ENCODE measurements at regions not wholly inside any gene's neighbourhood (a gene's known extent, or its start where the extent isn't known, plus 50 kb on each side); places are given as distances from the start of the nearest gene placed in this dataset.

DNA sequence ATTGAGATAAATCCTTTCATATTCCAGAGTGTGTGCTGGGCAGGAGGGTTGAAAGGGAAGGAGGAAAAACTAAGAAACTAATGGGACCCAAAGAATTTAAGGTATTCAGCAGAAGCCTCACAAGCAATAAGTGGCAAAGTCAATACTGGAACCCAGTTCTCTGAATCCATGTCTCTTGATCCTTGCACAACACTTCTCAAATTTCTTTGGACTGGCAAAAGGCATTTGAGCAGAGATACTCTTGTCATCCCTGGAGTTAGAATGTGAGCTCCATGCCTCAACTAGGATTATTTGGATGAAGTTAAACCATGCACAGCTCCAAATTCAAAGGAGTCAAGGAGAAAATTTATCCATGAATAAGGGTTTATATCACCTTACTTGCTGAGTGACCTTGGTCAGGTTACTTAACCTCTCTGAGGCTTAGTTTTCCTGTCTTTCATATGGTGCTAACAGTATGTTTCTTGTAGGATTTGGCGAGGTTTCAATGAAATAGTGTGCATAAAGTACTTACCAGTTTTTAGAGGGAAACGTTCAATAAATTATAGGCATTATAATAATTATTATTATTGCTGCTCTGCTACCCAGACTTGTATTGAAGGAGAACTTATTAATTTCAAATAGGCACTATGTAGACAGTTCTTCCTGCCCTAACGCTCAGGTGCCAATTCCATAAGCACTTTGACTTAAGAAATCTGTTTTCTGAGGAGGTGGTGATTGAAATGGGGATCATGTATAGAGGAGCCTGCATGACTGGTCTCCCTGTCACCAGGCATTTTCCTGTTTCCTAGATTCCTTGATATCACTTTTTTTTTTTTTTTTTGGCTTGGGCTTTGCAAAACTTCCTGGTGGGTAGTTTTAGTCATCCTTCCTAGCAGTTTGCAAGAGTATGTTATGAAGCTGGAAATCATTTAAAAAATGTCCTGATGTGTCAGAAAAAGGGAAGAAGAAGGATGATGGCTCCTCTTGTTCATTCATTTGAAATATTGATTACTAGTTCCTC lies 125.0 kb upstream of the JUN start:
- DNase-seq (ENCODE audit: low spot score): no peak
- no peak for ATAC-seq

DNA sequence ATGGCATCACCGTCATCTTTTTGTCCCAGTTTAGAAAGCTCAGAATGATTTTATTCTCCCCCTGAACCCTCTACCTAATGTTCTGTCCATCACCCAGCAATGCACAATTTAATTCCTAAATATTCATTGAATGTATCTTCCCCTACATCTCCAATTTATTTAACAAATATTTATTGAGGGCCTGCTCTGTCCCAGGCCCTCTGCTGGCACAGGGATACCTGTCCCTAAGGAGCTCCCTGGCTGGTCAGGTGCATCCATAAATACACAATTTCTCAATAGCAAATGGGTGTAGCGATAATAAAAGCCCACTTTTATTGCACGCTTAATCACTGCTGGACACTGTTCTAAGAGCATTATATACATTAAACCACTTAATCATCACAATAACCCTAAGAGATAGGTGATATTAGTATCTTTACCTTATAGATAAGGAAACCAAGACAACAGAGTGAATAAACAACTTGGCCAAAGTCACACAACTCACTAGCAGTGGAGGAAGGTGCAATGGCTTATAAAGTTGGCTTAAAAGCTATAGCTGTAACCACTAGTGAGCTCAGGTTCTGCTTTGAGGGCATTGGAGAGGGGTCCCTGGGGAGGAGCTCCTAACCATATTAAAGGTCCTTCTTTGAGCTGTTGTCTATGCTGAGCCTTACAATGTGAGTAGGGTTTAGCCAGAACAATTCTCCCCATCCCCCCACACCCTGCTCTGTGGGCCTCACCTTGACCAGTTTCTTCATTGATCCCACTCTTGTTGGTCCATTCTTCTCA lies 126.3 kb upstream of the JUN start:
- ATAC-seq: no peak
- DNase-seq (ENCODE audit: low spot score): no peak

DNA sequence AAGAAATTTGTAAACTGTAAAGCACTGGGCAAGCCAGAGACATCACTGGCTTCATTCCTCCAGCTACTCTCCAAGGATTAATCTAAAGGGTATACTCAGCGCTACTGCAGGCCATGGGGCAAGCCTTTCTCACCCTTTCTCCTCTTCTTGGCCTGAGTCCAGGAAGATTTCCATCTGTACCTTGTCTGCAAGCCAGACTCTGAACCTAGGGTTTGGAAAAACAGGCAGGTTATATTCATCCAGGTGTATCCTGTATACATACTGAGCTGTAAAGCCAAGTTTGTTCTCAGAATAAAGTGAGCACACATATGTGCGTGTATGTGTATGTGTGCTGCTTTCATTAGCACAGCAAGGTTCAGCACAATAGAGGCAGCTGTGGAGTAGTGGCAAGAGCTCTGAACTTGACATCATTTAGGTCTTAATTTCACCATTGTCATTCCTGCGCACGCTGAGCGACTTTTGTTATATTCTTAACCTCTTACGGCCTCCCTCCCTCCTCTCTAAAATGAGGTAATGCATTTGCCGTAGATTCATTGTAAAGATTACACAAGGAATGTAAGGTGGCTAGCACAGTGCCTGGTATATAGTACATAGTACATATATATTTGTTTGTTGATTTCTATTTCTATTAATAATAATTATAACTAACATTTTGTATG lies 128.1 kb upstream of the JUN start:
- DNase-seq (ENCODE audit: low spot score): no peak
- no peak for ATAC-seq

DNA sequence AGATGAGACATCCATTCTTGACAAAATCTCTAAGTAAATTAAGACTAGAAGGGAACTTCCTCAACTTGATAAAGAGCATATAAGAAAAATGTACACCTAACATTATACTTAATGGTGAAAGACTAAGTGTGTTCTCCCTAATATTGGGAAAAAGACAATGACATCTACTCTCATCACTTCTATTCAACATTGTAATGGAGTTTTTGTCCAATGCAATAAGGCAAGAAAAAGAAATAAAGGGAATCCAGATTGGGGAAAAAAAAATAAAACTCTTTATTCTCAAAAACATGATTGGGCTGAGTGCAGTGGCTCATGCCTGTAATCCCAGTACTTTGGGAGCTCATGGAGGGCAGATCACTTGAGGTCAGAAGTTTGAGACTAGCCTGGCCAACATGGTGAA lies 131.1 kb upstream of the JUN start:
- DNase-seq (ENCODE audit: low spot score): no peak
- no peak for ATAC-seq

DNA sequence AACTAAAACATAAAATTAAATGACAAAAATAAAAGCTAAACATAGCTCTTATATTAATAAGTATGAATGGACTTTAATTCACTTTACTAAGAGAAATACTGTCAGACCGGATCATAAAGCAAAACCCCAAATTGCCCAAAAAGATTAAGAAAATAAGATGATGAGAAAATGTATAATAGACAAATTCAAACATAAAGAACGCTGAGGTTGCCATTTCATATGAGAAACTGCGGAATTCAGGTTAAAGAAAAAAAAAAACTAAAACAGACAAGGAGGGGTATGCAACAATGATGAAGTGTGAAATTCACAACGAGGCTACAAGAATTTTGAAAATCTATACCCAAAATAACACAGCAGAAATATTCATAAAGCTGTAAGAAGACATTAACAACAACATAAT lies 133.6 kb upstream of the JUN start:
- DNase-seq (ENCODE audit: low spot score): no peak
- ATAC-seq: no peak

DNA sequence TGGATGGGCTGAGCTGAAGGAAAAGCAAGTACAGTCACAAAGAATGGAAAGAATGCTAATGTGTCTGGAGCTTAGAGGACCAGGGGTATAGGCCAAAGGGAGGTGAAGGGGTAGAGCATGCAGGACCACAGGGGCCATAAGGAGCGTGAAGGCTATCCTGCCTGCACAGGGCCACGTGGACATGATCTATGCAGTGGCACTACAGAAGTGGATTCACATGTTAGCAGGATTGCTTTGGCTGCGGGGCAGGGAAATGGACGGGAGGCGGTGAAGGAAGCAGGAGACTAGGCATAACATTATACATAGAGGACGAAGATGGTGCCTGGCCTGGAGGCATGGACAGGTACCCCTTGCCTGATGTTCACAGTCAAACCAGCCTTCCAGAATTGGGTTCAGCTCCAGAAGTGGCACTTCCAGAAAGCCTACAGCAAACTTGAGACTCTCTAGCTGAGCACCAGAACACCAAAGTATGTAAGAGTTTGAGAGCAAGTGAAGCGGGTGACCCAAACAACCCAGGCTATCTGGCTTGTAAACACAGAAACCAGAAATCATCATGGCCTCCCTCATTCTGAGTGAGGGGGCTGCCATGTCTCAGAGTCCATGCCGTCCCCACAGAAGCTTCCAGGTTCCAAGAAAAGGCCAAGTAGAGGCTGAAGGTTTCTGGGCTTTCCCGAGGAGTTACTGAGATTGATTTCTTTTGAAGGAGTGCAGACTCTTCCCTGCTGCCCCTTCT lies 135.5 kb upstream of the JUN start:
- no peak for DNase-seq (ENCODE audit: low spot score)
- no peak for ATAC-seq

DNA sequence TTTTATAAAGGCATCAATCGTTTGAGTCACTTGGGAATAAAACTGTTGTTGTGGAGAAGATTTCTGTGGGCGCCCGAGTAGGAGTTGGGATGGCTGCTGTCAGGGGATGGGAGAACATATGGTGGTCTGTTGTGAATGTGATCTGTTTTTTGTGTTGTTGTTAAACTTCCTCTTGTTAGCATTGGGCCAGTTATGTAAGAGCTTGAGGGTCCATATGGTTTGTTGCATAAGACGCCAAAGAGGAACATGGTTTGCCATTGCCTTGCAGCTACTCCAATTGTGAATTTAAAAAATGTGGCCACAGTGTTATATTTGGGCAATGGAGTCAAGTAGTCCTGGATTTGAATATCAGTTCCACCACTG lies 136.1 kb upstream of the JUN start:
- DNase-seq (ENCODE audit: low spot score): no peak
- no peak for ATAC-seq

DNA sequence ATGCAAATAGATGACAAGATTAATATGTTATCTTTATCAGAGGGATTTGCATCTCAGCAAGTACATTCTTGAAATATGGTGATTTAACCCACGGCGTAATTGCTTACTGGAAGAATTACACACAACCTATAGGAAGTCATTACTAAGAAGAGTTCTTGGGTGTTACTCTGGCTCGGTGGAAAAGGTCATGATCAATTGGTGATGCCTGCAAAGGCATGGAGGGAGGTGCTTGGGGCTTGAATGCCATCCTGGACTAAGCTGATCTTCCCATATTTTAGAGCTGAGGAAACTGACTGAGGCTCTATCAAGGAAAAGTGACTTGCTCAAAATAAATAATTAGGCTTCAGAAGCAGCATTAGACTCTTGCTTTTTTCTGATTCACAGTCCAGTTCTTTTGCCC lies 137.5 kb upstream of the JUN start:
- DNase-seq (ENCODE audit: low spot score) (no peak), ATAC-seq (no peak)

DNA sequence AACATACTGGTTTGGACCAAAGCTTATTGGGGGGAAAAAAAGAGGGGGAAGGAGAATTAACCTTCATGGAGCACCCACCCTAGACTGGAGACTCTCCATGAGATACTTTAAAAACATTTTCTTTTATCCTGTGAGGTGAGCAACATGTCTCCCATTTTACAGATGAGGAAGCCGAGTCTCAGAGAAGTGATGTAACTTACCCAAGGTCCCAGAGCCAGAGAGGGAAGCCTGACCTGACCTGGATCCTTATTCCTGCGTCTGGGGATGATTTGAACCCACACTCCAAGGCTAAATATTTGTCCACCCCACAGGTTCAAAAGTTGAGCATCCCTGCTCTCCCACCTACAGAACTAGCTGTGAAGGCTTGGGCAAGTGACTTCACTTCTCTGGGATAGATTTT lies 137.9 kb upstream of the JUN start:
- DNase-seq (ENCODE audit: low spot score): no peak
- no peak for ATAC-seq

DNA sequence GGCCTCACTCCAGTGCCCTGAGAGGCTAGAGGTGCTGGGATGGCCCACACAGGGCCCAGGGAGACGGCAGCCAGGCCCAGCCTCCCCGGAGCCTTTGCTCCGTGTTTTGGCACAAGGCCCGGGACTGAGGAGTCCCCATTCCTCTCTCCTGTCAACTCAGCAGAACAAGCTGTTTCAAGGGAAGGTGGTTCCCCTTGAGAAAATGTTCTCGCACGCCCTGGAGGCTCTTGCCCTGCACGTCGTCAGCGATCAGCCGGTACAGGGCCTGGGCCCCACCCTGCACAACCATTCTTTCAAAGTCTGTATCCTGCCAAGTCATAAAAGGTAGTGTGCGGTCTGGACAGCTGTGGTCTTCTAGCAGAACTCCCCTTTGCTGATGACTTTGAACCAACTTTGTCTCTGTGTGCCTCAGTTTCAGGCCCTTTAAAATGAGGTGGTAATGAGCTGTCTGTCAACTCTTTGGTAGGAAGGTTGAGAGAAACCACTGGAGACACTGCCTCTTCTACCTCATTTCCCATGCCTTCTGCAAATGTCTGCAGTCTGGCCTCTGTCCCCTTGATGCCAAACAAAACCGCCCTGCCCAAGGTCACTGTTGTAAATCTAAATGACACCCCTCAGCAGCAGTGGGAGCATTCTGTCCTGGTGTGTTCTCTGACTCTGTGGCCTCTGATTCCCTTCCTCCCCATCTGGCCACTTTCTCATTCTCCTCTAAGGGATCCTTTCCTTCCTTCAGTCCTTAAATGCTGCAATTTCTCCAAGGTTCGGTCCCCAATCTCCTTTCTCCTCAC lies 138.6 kb upstream of the JUN start:
- peak; percentile 55 for DNase-seq (ENCODE audit: low spot score)
- ATAC-seq: peak; percentile 78

DNA sequence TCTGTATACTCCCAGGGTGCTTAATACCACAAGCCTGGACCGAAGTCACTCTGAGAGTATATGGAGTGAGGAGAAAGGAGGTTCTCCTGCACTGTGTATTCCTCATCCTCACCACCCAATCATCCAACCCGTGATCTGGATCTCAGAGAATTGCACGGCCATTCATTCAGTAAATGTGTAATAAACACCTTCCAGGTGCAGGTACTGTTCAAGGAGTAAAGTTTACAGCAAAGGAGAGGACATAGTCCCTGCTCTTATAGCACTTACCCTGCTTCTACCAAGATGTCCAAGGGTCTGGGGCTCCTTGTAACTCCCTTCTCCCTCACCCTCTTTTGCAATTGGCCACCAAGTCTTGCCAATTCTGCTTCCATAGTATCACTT lies 139.2 kb upstream of the JUN start:
- DNase-seq (ENCODE audit: low spot score): no peak

DNA sequence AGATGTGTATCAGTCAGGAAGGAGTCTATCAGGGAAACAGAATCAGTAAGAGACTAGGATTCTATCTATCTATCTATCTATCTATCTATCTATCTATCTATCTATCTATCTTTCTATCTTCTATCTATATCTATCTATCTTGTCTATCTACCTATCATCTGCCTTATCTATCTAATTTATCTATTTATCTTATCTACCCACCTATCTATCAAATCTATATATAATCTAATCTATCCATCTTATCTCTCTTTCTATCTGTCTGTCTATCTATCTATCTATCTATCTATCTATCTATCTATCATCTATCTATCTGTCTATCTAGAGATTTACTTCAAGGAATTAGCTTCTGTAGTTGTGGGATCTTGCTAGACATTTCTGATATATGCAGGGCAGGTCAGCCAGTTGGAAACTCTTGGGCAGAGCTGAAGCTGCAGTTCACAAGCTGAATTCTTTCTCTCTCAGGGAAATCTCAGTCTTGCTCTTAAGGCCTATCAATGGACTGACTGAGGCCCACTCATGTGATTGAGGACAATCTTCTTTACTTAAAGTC lies 140.2 kb upstream of the JUN start:
- DNase-seq (ENCODE audit: low spot score) (no peak), ATAC-seq (no peak)

More for the DNA sequence above, 139.2 kb upstream of the JUN start:
- ATAC-seq: no peak

DNA sequence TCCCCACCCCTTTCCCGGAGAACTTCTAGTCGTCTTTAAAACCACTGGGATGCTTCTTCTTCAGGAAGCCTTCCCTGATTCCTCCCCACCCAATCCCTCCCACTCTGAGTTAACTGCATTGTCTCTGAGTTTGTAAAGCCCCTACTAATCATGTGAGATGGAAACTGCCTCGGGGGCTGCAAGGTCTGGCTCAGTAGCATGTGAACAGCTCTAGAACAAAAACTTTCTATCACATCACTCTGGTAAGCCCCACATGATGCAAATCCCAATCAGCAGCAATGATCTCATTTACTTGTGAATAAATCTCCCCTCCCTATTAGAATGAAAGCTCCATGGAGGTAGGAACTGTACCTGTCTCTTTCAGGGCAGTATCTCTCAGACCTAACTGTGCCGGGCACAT lies 141.0 kb upstream of the JUN start:
- DNase-seq (ENCODE audit: low spot score) (no peak), ATAC-seq (no peak)

DNA sequence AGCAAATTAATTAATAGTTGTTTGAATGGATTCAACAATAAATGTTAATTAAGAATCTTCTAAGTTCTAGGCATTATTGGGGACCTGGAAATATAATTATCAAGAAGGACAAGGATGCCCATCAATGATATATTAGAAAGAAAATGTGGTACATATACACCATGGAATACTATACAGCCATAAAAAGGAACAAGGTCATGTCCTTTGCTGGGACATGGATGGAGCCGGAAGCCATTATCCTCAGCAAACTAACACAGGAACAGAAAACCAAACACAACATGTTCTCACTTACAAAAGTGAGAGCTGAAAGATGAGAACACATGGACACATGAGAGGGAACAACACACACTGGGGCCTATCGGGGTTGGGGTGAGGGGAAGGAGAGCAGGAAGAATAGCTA lies 141.4 kb upstream of the JUN start:
- ATAC-seq (no peak), DNase-seq (ENCODE audit: low spot score) (no peak)

DNA sequence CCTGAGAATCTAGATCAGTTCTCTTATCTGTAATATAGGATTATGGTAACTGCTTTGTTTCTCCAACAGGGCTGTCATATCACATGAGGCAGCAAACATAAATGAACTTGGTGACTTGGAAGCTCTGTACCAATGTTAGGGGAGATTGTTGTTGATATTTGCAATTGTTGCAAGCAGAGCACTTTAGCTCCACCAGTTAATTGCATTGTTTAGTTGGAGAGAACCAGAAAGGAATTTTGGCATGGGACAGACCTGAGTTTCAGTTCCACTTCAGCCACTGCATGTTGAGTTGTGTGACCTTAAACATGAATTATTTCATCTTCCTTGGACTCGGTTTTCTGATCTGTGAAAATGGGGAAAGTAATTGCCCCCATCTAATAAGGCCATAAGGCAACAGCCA lies 142.3 kb upstream of the JUN start:
- no peak for DNase-seq (ENCODE audit: low spot score)
- no peak for ATAC-seq

DNA sequence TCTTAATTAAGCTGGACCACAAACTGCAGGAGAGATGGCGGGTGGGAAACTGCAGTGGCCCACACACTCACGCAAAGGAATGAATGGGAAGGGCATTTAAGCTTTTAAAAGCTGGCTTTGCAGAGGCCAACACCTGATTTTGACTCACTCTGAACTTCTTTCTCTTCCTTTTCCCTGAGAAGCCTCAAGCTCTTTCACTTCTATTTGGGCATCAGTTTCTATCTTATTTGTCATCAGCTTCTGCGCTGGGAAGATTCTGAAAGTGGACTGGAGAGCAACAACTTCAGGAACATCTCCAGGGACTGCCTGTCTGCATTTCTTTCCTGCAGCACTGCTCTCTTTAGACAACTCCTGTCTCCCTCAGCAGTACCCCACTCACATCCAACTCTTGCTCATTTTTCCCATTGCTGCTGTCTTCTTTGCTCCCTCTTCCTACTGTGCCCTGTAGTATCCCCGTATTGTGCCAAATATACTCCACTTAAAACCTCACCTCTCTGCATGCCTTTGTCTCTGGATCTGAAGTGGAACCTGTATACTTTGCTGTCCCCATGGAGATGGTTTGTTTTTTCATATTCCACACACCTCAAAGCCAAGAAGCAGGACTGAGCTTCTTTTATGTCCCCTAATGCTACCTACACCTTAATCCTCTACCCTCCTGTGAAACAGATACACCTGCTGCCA lies 143.3 kb upstream of the JUN start:
- DNase-seq (ENCODE audit: low spot score): no peak
- no peak for ATAC-seq

DNA sequence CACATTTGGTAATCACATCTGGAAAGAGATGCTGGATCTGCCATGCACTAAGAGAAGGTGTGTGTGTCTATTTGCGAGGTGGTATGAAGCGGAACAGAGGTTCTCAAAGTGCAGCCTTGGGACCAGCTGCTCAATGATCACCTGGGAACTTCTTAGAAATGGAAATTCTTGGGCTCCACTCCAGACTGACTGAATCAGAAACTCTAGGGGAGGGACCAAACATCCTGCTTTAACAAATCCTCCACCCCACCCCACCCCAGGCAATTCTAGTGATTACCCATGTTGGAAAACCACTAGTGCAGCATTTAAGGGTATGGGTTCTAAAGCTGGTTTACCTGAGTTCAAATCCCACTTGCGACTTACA lies 143.9 kb upstream of the JUN start:
- ATAC-seq: no peak

DNA sequence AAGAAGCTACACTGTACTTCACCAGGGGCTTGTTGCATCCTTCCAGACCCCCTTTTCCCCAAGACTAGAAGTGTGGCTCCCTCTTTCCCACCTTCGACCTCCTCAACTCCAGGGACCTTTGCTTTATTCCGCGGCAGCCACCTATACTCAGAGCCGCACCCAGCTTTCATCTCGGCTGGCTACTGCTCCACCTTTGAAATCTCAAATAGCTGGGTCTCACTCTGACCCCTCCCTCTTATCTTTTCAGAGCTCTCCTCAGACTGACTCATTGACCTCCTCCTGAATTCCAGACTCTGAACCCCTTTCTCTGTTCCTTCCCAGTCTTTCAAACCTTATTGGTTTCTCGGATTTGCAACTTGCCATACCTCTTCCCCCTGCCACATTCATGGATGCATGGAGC lies 144.7 kb upstream of the JUN start:
- no peak for DNase-seq (ENCODE audit: low spot score)
- no peak for ATAC-seq

More for the DNA sequence above, 143.9 kb upstream of the JUN start:
- DNase-seq (ENCODE audit: low spot score): no peak

DNA sequence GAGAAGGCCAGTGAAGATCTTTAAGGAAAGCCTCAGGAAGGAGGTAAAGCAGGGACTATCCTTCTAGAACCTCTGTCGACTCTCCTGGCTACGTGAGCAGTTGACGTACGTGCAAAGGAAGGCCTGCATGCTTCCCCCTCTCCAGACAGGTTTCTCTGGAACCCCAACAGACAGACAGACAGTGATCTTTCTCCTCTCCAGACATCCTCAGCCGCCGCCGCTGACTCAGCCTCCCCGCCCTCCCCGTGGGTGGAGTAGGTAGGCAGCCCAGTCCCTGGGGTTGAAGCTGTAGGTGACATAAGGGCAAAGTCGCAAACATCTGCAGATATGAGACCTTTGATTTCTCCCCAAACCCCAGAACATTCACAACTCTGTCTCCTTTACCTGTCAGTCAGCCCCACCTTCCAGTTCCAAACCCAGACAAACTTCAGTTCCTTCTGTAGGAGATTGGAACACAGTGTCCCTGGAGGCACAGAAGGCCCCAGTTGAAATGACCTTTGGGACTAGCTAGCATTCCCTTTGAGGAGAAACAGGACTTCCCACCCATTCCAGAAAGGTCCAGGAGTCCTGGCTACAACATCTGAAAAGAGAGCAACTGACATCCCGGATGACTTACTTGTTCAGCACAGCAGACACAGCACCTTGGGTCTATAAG lies 146.0 kb upstream of the JUN start:
- no peak for ATAC-seq
- DNase-seq (ENCODE audit: low spot score): no peak

All from left lobe of liver (tissue), 2 donors.